Hepatocyte (in vitro differentiated cells): ENCODE measurements at regions not wholly inside any gene's neighbourhood (a gene's known extent, or its start where the extent isn't known, plus 50 kb on each side); places are given as distances from the start of the nearest gene placed in this dataset.

Experiments used
- DNase-seq: peaks from one replicate; pipeline ENCODE4 v3.0.0-alpha.2; 2016; ENCODE audit warnings: low spot score
- H2AFZ ChIP-seq: fragments of 200-600 bp; sonication (generic); 2 replicates; pipeline ENCODE4 v1.6.0; 2016; ENCODE audit warnings: antibody characterized with exemption, mild to moderate bottlenecking
- H3K27ac ChIP-seq: fragments of 200-600 bp; sonication (generic); 2 replicates; pipeline ENCODE4 v1.5.1; 2016; ENCODE audit warnings: mild to moderate bottlenecking
- H3K27me3 ChIP-seq: fragments of 200-600 bp; sonication (generic); 2 replicates; pipeline ENCODE4 v1.6.1; 2016
- H3K36me3 ChIP-seq: fragments of 200-600 bp; sonication (generic); replicated peaks from 2 replicates; pipeline ENCODE4 v1.5.1; 2016; ENCODE audit warnings: low read depth; ENCODE audit not compliant: insufficient read depth
- H3K4me1 ChIP-seq: fragments of 200-600 bp; sonication (generic); 2 replicates; pipeline ENCODE4 v1.5.1; 2016; ENCODE audit warnings: mild to moderate bottlenecking, moderate library complexity; ENCODE audit not compliant: insufficient read depth
- H3K4me2 ChIP-seq: fragments of 200-600 bp; sonication (generic); 2 replicates; pipeline ENCODE4 v1.6.0; 2016
- H3K4me3 ChIP-seq: fragments of 200-600 bp; sonication (generic); 2 replicates; pipeline ENCODE4 v1.5.1; 2016; ENCODE audit warnings: mild to moderate bottlenecking
- H3K79me2 ChIP-seq: fragments of 200-600 bp; sonication (generic); 2 replicates; pipeline ENCODE4 v1.6.0; 2017; ENCODE audit warnings: mild to moderate bottlenecking
- H3K9me2 ChIP-seq: fragments of 200-600 bp; sonication (generic); replicated peaks from 2 replicates; pipeline ENCODE4 v1.6.0; 2017; ENCODE audit warnings: mild to moderate bottlenecking; ENCODE audit not compliant: insufficient read depth
- H3K9me3 ChIP-seq: fragments of 200-600 bp; sonication (generic); 2 replicates; pipeline ENCODE4 v1.5.1; 2016; ENCODE audit warnings: low read depth, mild to moderate bottlenecking
- H4K20me1 ChIP-seq: fragments of 200-600 bp; sonication (generic); 2 replicates; pipeline ENCODE4 v1.6.0; 2016; ENCODE audit warnings: mild to moderate bottlenecking; ENCODE audit not compliant: insufficient read depth, poor library complexity, severe bottlenecking
- CTCF ChIP-seq: fragments of 200-600 bp; sonication (generic); IDR thresholded peaks from 2 replicates; pipeline ENCODE4 v1.5.1; 2016; ENCODE audit warnings: antibody characterized with exemption, mild to moderate bottlenecking; ENCODE audit not compliant: poor library complexity
- EZH2 ChIP-seq: fragments of 200-600 bp; sonication (generic); IDR thresholded peaks from 2 replicates; pipeline ENCODE4 v1.6.1; 2016; ENCODE audit warnings: antibody characterized with exemption, mild to moderate bottlenecking, borderline replicate concordance
- EZH2phosphoT487 ChIP-seq: fragments of 200-600 bp; sonication (generic); IDR thresholded peaks from one replicate; pipeline ENCODE4 v1.6.1; 2018; ENCODE audit warnings: antibody characterized with exemption, mild to moderate bottlenecking, low read depth, moderate library complexity; ENCODE audit not compliant: unreplicated experiment, severe bottlenecking
- WGBS: methylation state at CpG from one replicate; pipeline ENCODE4 v1.1.6; 2016; ENCODE audit warnings: low lambda C conversion rate; ENCODE audit errors: missing lambda C conversion rate; 5-methylcytosine and 5-hydroxymethylcytosine counted together

- H3K4me2 ChIP-seq = no peak overlapping the region
- H3K27ac ChIP-seq = no peak overlapping the region
- no peaks in the 10 kb centered on the region for H3K79me2 ChIP-seq
- DNase-seq = no peak
- no peaks in the 10 kb centered on the region for H4K20me1 ChIP-seq
- H3K4me1 ChIP-seq = no peaks in the 10 kb centered on the region
- no peak overlapping the region for H2AFZ ChIP-seq
- no peaks in the 10 kb centered on the region for H3K9me2 ChIP-seq
- no peak overlapping the region for H3K4me3 ChIP-seq
- no peaks in the 10 kb centered on the region for H3K9me3 ChIP-seq
- H3K27me3 ChIP-seq = no peaks in the 10 kb centered on the region
- no peaks in the 10 kb centered on the region for H3K36me3 ChIP-seq
- no peak for TF ChIP-seq EZH2
- TF ChIP-seq EZH2phosphoT487 = no peak
- no peak for TF ChIP-seq CTCF
Observed at GRCh38 chr1:217150366-217150765, 427.1 kb upstream of the ESRRG start.

- no peak overlapping the region for H2AFZ ChIP-seq
- DNase-seq = no peak
- H3K4me3 ChIP-seq = no peak overlapping the region
- no peaks in the 10 kb centered on the region for H3K27me3 ChIP-seq
- no peak for TF ChIP-seq EZH2
- TF ChIP-seq EZH2phosphoT487 = no peak
- no peak for TF ChIP-seq CTCF
- H3K36me3 ChIP-seq = no peaks in the 10 kb centered on the region
- H3K79me2 ChIP-seq = no peaks in the 10 kb centered on the region
- H3K9me3 ChIP-seq = no peaks in the 10 kb centered on the region
- WGBS = 79% methylated on average over 2 of the region's 2 CpGs
- H4K20me1 ChIP-seq = no peaks in the 10 kb centered on the region
- H3K9me2 ChIP-seq = no peaks in the 10 kb centered on the region
- H3K4me1 ChIP-seq = no peaks in the 10 kb centered on the region
- H3K4me2 ChIP-seq = no peak overlapping the region
- no peak overlapping the region for H3K27ac ChIP-seq
Observed at GRCh38 chr1:217149791-217150190, 426.6 kb upstream of the ESRRG start.

- Histone ChIP-seq H2AFZ (no peak overlapping the region), H3K4me2 (no peak overlapping the region), H4K20me1 (no peaks in the 10 kb centered on the region), H3K36me3 (no peaks in the 10 kb centered on the region), H3K9me2 (no peaks in the 10 kb centered on the region), H3K27ac (no peak overlapping the region), H3K9me3 (no peaks in the 10 kb centered on the region), H3K4me3 (no peak overlapping the region), H3K4me1 (peaks cover 12% of the 10 kb centered on the region), H3K79me2 (no peaks in the 10 kb centered on the region), H3K27me3 (peaks cover 70% of the 10 kb centered on the region)
- WGBS = 70% methylated on average over 2 of the region's 2 CpGs
- no peak for TF ChIP-seq EZH2phosphoT487
- TF ChIP-seq CTCF = no peak
- TF ChIP-seq EZH2 = no peak
- no peak for DNase-seq
Observed at GRCh38 chr1:217141711-217142110, 418.5 kb upstream of the ESRRG start.
